HEK293 (cell line): ENCODE measurements at regions not wholly inside any gene's neighbourhood (a gene's known extent, or its start where the extent isn't known, plus 50 kb on each side); places are given as distances from the start of the nearest gene placed in this dataset.

ENCODE experiments used
- CTCF ChIA-PET: fragments of 350-600 bp; formaldehyde crosslinking; extraction: SDS; loops from one replicate; lab custom pipeline; 2021; ENCODE audit warnings: antibody characterized with exemption; lab: Yijun Ruan, JAX
- POLR2A ChIA-PET: fragments of 300-600 bp; formaldehyde crosslinking; extraction: SDS; loops from one replicate; lab custom pipeline; 2020; ENCODE audit warnings: antibody characterized with exemption, inconsistent platforms; lab: Yijun Ruan, JAX
- H3K27ac ChIP-seq: fragments of 200-500 bp; sonication (Bioruptor generic); 2 replicates; pipeline ENCODE4 v1.5.1; 2014; ENCODE audit warnings: low read depth, low read length, control low read depth, inconsistent platforms; ENCODE audit errors: extremely low read depth
- H3K36me3 ChIP-seq, 2 experiments: fragments of 200-500 bp in 1 of 2; sonication (Bioruptor generic) in 1 of 2; 1 replicate in 1 of 2; 2 replicates in 1 of 2; pipeline ENCODE4 v1.5.1; 2014 to 2017; ENCODE audit warnings: inconsistent platforms in 2 of 2, low read length in 2 of 2; ENCODE audit not compliant: control insufficient read depth in 2 of 2, insufficient read depth in 1 of 2
- H3K4me1 ChIP-seq: fragments of 200-500 bp; sonication (Bioruptor generic); 2 replicates; pipeline ENCODE4 v1.5.1; 2014; ENCODE audit warnings: mild to moderate bottlenecking, low read length, inconsistent platforms; ENCODE audit not compliant: control insufficient read depth, insufficient read depth
- H3K4me3 ChIP-seq: 2 replicates; pipeline ENCODE4 v1.5.1; 2011; ENCODE audit warnings: low read depth, mild to moderate bottlenecking, control low read depth, low read length, moderate library complexity
- H3K9me3 ChIP-seq: fragments of 200-500 bp; sonication (Bioruptor generic); 2 replicates; pipeline ENCODE4 v1.5.1; 2014; ENCODE audit warnings: low read depth, low read length, inconsistent platforms; ENCODE audit not compliant: control insufficient read depth, insufficient read depth
- BCL6B ChIP-seq: fragments of 450-650 bp; formaldehyde crosslinking; IDR thresholded peaks from 2 replicates; pipeline ENCODE4 v1.5.1; 2017; ENCODE audit warnings: missing biosample characterization, missing genetic modification characterization
- GLIS2 ChIP-seq: fragments of 450-650 bp; formaldehyde crosslinking; IDR thresholded peaks from 2 replicates; pipeline ENCODE4 v1.5.1; 2016; ENCODE audit warnings: missing biosample characterization, missing genetic modification characterization
- HOXA7 ChIP-seq: sonication (generic); formaldehyde crosslinking; IDR thresholded peaks from 2 replicates; pipeline ENCODE4 v1.8.1; 2022; ENCODE audit warnings: missing genetic modification reagents, borderline replicate concordance
- HOXC10 ChIP-seq: sonication (generic); formaldehyde crosslinking; IDR thresholded peaks from 2 replicates; pipeline ENCODE4 v1.8.1; 2023; ENCODE audit warnings: mild to moderate bottlenecking, missing genetic modification reagents
- INSM2 ChIP-seq: fragments of 450-650 bp; formaldehyde crosslinking; IDR thresholded peaks from 2 replicates; pipeline ENCODE4 v1.5.1; 2016; ENCODE audit warnings: missing biosample characterization, missing genetic modification characterization
- TRIM28 ChIP-seq: IDR thresholded peaks from 2 replicates; pipeline ENCODE4 v1.6.1; 2011; ENCODE audit warnings: low read length, control low read depth, borderline replicate concordance
- ZBTB49 ChIP-seq: fragments of 450-650 bp; formaldehyde crosslinking; IDR thresholded peaks from 2 replicates; pipeline ENCODE4 v1.5.1; 2016; ENCODE audit warnings: missing biosample characterization, missing genetic modification characterization, low read depth
- ZFP69B ChIP-seq: fragments of 450-650 bp; formaldehyde crosslinking; IDR thresholded peaks from 2 replicates; pipeline ENCODE4 v1.5.1; 2016; ENCODE audit warnings: missing biosample characterization, missing genetic modification characterization
- ZIC2 ChIP-seq: fragments of 450-650 bp; formaldehyde crosslinking; IDR thresholded peaks from 2 replicates; pipeline ENCODE4 v1.5.1; 2016; ENCODE audit warnings: missing biosample characterization, missing genetic modification characterization
- ZNF146 ChIP-seq: fragments of 450-650 bp; formaldehyde crosslinking; IDR thresholded peaks from 2 replicates; pipeline ENCODE4 v1.5.1; 2016; ENCODE audit warnings: missing biosample characterization, missing genetic modification characterization
- ZNF148 ChIP-seq: fragments of 450-650 bp; formaldehyde crosslinking; IDR thresholded peaks from 2 replicates; pipeline ENCODE4 v1.5.0; 2017; ENCODE audit warnings: missing biosample characterization, missing genetic modification characterization, borderline replicate concordance
- ZNF174 ChIP-seq: fragments of 450-650 bp; formaldehyde crosslinking; IDR thresholded peaks from 2 replicates; pipeline ENCODE4 v1.5.0; 2017; ENCODE audit warnings: missing biosample characterization, mild to moderate bottlenecking, missing genetic modification characterization
- ZNF175 ChIP-seq: fragments of 450-650 bp; formaldehyde crosslinking; IDR thresholded peaks from 2 replicates; pipeline ENCODE4 v1.5.1; 2016; ENCODE audit warnings: missing biosample characterization, missing genetic modification characterization
- ZNF202 ChIP-seq: fragments of 450-650 bp; formaldehyde crosslinking; IDR thresholded peaks from 2 replicates; pipeline ENCODE4 v1.5.1; 2016; ENCODE audit warnings: missing biosample characterization, missing genetic modification characterization, borderline replicate concordance
- ZNF211 ChIP-seq: fragments of 450-650 bp; formaldehyde crosslinking; IDR thresholded peaks from 2 replicates; pipeline ENCODE4 v1.5.1; 2016; ENCODE audit warnings: low read depth, missing biosample characterization, missing genetic modification characterization
- ZNF274 ChIP-seq, 2 experiments: fragments of 200-500 bp in 1 of 2; fragments of 450-650 bp in 1 of 2; sonication (Bioruptor generic) in 1 of 2; formaldehyde crosslinking in 1 of 2; IDR thresholded peaks; 2 replicates each; pipeline versions ENCODE4 v1.5.1 to v1.6.1; 2014 to 2016; ENCODE audit warnings: borderline replicate concordance in 1 of 2, inconsistent platforms in 1 of 2, low read length in 1 of 2, missing biosample characterization in 1 of 2, missing genetic modification characterization in 1 of 2
- ZNF37A ChIP-seq: fragments of 450-650 bp; IDR thresholded peaks from 2 replicates; pipeline ENCODE4 v1.5.1; 2018; ENCODE audit warnings: missing biosample characterization, missing genetic modification characterization
- ZNF398 ChIP-seq: fragments of 450-650 bp; formaldehyde crosslinking; IDR thresholded peaks from 2 replicates; pipeline ENCODE4 v1.5.1; 2017; ENCODE audit warnings: missing biosample characterization, missing genetic modification characterization
- ZNF626 ChIP-seq: fragments of 450-650 bp; sonication (Bioruptor Pico); formaldehyde crosslinking; IDR thresholded peaks from 2 replicates; pipeline ENCODE4 v1.5.1; 2018; ENCODE audit warnings: missing biosample characterization, missing genetic modification characterization, inconsistent platforms
- ZNF837 ChIP-seq: fragments of 450-650 bp; formaldehyde crosslinking; IDR thresholded peaks from 2 replicates; pipeline ENCODE4 v1.5.1; 2016; ENCODE audit warnings: missing biosample characterization, missing genetic modification characterization
- TF ChIP-seq, protein P1 (sequence below): fragments of 450-650 bp; formaldehyde crosslinking; IDR thresholded peaks from 2 replicates; pipeline ENCODE4 v1.5.1; 2017; ENCODE audit warnings: missing biosample characterization, missing genetic modification characterization
- TF ChIP-seq, protein P2 (sequence below): fragments of 450-650 bp; formaldehyde crosslinking; IDR thresholded peaks from 2 replicates; pipeline ENCODE4; 2016; ENCODE audit warnings: missing biosample characterization, missing genetic modification characterization

- no peak overlapping the region for H3K27ac ChIP-seq
- ChIA-PET CTCF (interaction anchor here (0.6 to 1.5 kb wide), 2 partner anchors 9 to 208 kb away, joined by 3 read pairs; no protein-coding TSS in a partner anchor), POLR2A (no interaction called here)
- no peaks in the 10 kb centered on the region for H3K36me3 ChIP-seq
- H3K4me3 ChIP-seq: no peak overlapping the region
- H3K9me3 ChIP-seq: no peaks in the 10 kb centered on the region
- H3K4me1 ChIP-seq: no peaks in the 10 kb centered on the region
- TF ChIP-seq ZNF202 (tag by site-specific recombination): no peak
- no peak for TF ChIP-seq ZNF398 (tag by site-specific recombination)
- no peak for TF ChIP-seq HOXA7 (CRISPR knock-in tag)
- TF ChIP-seq ZNF837 (tag by site-specific recombination): no peak
- TF ChIP-seq, protein P1, sequence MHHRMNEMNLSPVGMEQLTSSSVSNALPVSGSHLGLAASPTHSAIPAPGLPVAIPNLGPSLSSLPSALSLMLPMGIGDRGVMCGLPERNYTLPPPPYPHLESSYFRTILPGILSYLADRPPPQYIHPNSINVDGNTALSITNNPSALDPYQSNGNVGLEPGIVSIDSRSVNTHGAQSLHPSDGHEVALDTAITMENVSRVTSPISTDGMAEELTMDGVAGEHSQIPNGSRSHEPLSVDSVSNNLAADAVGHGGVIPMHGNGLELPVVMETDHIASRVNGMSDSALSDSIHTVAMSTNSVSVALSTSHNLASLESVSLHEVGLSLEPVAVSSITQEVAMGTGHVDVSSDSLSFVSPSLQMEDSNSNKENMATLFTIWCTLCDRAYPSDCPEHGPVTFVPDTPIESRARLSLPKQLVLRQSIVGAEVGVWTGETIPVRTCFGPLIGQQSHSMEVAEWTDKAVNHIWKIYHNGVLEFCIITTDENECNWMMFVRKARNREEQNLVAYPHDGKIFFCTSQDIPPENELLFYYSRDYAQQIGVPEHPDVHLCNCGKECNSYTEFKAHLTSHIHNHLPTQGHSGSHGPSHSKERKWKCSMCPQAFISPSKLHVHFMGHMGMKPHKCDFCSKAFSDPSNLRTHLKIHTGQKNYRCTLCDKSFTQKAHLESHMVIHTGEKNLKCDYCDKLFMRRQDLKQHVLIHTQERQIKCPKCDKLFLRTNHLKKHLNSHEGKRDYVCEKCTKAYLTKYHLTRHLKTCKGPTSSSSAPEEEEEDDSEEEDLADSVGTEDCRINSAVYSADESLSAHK (tag by site-specific recombination): no peak
- TF ChIP-seq ZNF211 (tag by site-specific recombination): no peak
- no peak for TF ChIP-seq ZFP69B (tag by site-specific recombination)
- TF ChIP-seq ZNF37A: no peak
- TF ChIP-seq ZNF148 (tag by site-specific recombination): no peak
- TF ChIP-seq GLIS2: no peak
- no peak for TF ChIP-seq HOXC10 (CRISPR knock-in tag)
- TF ChIP-seq ZBTB49 (tag by site-specific recombination): no peak
Measured at GRCh38 chr5:1971944-1972343, 89.2 kb upstream of the IRX4 start.

DNA sequence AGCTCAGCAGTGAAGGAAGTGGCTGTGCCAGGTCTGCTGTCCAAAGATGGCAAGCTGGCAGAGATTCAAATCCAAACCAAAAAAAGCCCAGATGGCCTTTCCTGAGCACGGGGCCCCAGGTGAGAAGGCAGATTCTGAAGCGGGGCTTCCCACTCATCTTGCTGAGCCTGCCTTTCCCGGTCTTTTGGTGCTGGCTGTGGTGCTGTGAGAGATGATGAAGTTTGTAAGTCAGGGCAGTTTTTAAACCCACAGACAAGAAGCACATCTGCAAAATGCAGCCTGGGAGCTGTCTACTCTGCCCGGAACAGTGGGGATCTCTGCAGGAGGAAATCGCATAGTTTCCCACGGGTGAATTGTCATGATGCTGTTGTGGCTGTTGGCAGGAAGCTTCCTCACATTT, 85.0 kb upstream of the IRX4 start:
- CTCF ChIA-PET: interaction anchor here (0.6 kb wide), 1 partner anchor 69 kb away, joined by 3 read pairs; no protein-coding TSS in a partner anchor
- H3K4me1 ChIP-seq: no peaks in the 10 kb centered on the region
- no peaks in the 10 kb centered on the region for H3K36me3 ChIP-seq
- H3K27ac ChIP-seq: no peak overlapping the region
- POLR2A ChIA-PET: no interaction called here
- H3K4me3 ChIP-seq: no peak overlapping the region
- H3K9me3 ChIP-seq: no peaks in the 10 kb centered on the region
- TF ChIP-seq, protein P2, sequence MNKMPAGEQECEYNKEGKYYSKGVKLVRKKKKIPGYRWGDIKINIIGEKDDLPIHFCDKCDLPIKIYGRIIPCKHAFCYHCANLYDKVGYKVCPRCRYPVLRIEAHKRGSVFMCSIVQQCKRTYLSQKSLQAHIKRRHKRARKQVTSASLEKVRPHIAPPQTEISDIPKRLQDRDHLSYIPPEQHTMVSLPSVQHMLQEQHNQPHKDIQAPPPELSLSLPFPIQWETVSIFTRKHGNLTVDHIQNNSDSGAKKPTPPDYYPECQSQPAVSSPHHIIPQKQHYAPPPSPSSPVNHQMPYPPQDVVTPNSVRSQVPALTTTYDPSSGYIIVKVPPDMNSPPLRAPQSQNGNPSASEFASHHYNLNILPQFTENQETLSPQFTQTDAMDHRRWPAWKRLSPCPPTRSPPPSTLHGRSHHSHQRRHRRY (tag by site-specific recombination): no peak
- TF ChIP-seq ZNF274 (IDR thresholded peaks at IDR 0.05; ENCODE audit: low read length): no peak
- no peak for TF ChIP-seq ZNF274 (tag by site-specific recombination; IDR thresholded peaks at IDR 0.05; ENCODE audit: borderline replicate concordance)
- TF ChIP-seq ZNF175 (tag by site-specific recombination): no peak
- no peak for TF ChIP-seq ZNF626 (tag by site-specific recombination)
- TF ChIP-seq BCL6B (tag by site-specific recombination): no peak
- no peak for TF ChIP-seq ZNF146 (tag by site-specific recombination)
- no peak for TF ChIP-seq ZNF174 (tag by site-specific recombination)
- TF ChIP-seq TRIM28: no peak
- no peak for TF ChIP-seq INSM2 (tag by site-specific recombination)
- no peak for TF ChIP-seq ZIC2
